K562 (cell line): ENCODE measurements at regions not wholly inside any gene's neighbourhood (a gene's known extent, or its start where the extent isn't known, plus 50 kb on each side); places are given as distances from the start of the nearest gene placed in this dataset.

Experiments used
- ATAC-seq: fragments of 200-7000 bp; cut with Tn5 transposase; 3 replicates; pipeline ENCODE4 v1.9.1; 2020; ENCODE audit warnings: moderate library complexity
- BruUV-seq: library from RNA; stranded (reverse); fragments of 400-500 nt; replicated peaks from 2 replicates; lab custom pipeline; 2021; lab: Mats Ljungman, UMichigan
- CTCF ChIA-PET: fragments of 300-600 bp; formaldehyde crosslinking; extraction: SDS; loops from one replicate; lab custom pipeline; 2021; ENCODE audit warnings: low intra/inter-chr PET ratio; lab: Yijun Ruan, JAX
- POLR2A ChIA-PET: fragments of 300-600, 350-650 bp; sonication (Branson Sonifier 250); formaldehyde crosslinking; extraction: SDS; loops from one replicate; lab custom pipeline; 2021; ENCODE audit warnings: antibody characterized with exemption, inconsistent platforms; lab: Yijun Ruan, JAX
- DNase-seq, 4 experiments: peaks; one replicate each; pipeline versions ENCODE4 v3.0.0 to v3.0.0-alpha.2; 2011 to 2018; ENCODE audit warnings: low spot score in 3 of 4, mixed read lengths in 3 of 4; ENCODE audit errors: extremely low read depth in 1 of 4
- FAIRE-seq: peaks from 2 replicates; lab custom pipeline; 2011; peaks lifted over from hg19 to GRCh38; lab: Jason Lieb, UNC
- H2AFZ ChIP-seq: 2 replicates; pipeline ENCODE4 v1.6.0; 2011; ENCODE audit warnings: low read depth, low read length, control low read depth, inconsistent platforms
- H3K27ac ChIP-seq: fragments of 200-600 bp; 3 replicates; pipeline ENCODE4 v1.8.0; 2011; ENCODE audit warnings: low read depth, mild to moderate bottlenecking, control low read depth, inconsistent platforms, low read length, moderate library complexity, mixed read lengths; ENCODE audit errors: extremely low read depth
- H3K27me3 ChIP-seq, 2 experiments: fragments of 300-600 bp in 1 of 2; 2 replicates in 1 of 2; 3 replicates in 1 of 2; pipeline versions ENCODE4 v1.6.0 to v1.8.0; 2011; ENCODE audit warnings: inconsistent platforms in 2 of 2, low read length in 2 of 2, mild to moderate bottlenecking in 1 of 2, mixed read lengths in 1 of 2, moderate library complexity in 1 of 2; ENCODE audit not compliant: control insufficient read depth in 2 of 2, insufficient read depth in 2 of 2
- H3K36me3 ChIP-seq: fragments of 300-600 bp; 3 replicates; pipeline ENCODE4 v1.8.0; 2011; ENCODE audit warnings: mild to moderate bottlenecking, low read length, inconsistent platforms; ENCODE audit not compliant: control insufficient read depth, insufficient read depth
- H3K4me1 ChIP-seq, 2 experiments: fragments of 200-600 bp in 1 of 2; replicated peaks in 1 of 2; 2 replicates in 1 of 2; 3 replicates in 1 of 2; pipeline versions ENCODE4 v1.5.1 to v1.8.0; 2011; ENCODE audit warnings: inconsistent platforms in 2 of 2, low read length in 2 of 2, mild to moderate bottlenecking in 1 of 2, mixed read lengths in 1 of 2, moderate library complexity in 1 of 2; ENCODE audit not compliant: control insufficient read depth in 2 of 2, insufficient read depth in 2 of 2
- H3K4me2 ChIP-seq: 2 replicates; pipeline ENCODE4 v1.6.1; 2011; ENCODE audit warnings: low read length, control low read depth, inconsistent platforms, mixed read lengths; ENCODE audit not compliant: insufficient read depth
- H3K4me3 ChIP-seq: fragments of 200-600 bp; sonication (generic), shearing (Covaris generic); 2 replicates; pipeline ENCODE4 v1.5.1; 2016; ENCODE audit warnings: control low read depth, inconsistent platforms
- H3K79me2 ChIP-seq: fragments of 200-600 bp; 3 replicates; pipeline ENCODE4 v1.8.0; 2011; ENCODE audit warnings: low read length, inconsistent platforms; ENCODE audit not compliant: control insufficient read depth, insufficient read depth
- H3K9ac ChIP-seq, 2 experiments: 2 replicates each; pipeline versions ENCODE4 v1.6.0 to v1.6.1; 2011; ENCODE audit warnings: low read depth in 2 of 2, low read length in 2 of 2, control low read depth in 1 of 2, inconsistent platforms in 1 of 2, mild to moderate bottlenecking in 1 of 2, mixed read lengths in 1 of 2; ENCODE audit not compliant: insufficient read depth in 1 of 2
- H3K9me1 ChIP-seq: one replicate; pipeline ENCODE4 v1.6.0; 2011; ENCODE audit warnings: inconsistent platforms, mild to moderate bottlenecking, low read length, moderate library complexity; ENCODE audit not compliant: control insufficient read depth, insufficient read depth
- H3K9me3 ChIP-seq: replicated peaks from 2 replicates; pipeline ENCODE4 v1.5.1; 2011; ENCODE audit warnings: low read depth, low read length, inconsistent platforms; ENCODE audit not compliant: control insufficient read depth, insufficient read depth
- H4K20me1 ChIP-seq: replicated peaks from 2 replicates; pipeline ENCODE4 v1.6.1; 2011; ENCODE audit warnings: low read length, inconsistent platforms, mixed read lengths; ENCODE audit not compliant: control insufficient read depth, insufficient read depth
- FOXA1 ChIP-seq: fragments of 450-650 bp; IDR thresholded peaks from 2 replicates; pipeline ENCODE4 v1.6.1; 2016; ENCODE audit warnings: mild to moderate bottlenecking, borderline replicate concordance
- FOXM1 ChIP-seq, 2 experiments: fragments of 450-650 bp in 1 of 2; sonication (generic) in 1 of 2; formaldehyde crosslinking in 1 of 2; IDR thresholded peaks; 2 replicates each; pipeline versions ENCODE4 v1.6.1 to v1.9.0; 2017 to 2022; ENCODE audit warnings: low read depth in 2 of 2, mild to moderate bottlenecking in 2 of 2, missing genetic modification reagents in 1 of 2, moderate library complexity in 1 of 2
- GATAD2B ChIP-seq: fragments of 450-650 bp; IDR thresholded peaks from 2 replicates; pipeline ENCODE4 v1.6.1; 2017; ENCODE audit warnings: mild to moderate bottlenecking, borderline replicate concordance
- GTF2E2 ChIP-seq: fragments of 200-800 bp; sonication (Bioruptor generic); IDR thresholded peaks from 2 replicates; pipeline ENCODE4 v1.6.1; 2016; ENCODE audit warnings: missing genetic modification characterization, missing compliant biosample characterization
- MEF2A ChIP-seq: IDR thresholded peaks from 2 replicates; pipeline ENCODE4 v1.6.1; 2011; ENCODE audit warnings: low read depth, mild to moderate bottlenecking, low read length, moderate library complexity; ENCODE audit not compliant: control insufficient read depth
- MIER1 ChIP-seq: fragments of 450-650 bp; IDR thresholded peaks from 2 replicates; pipeline ENCODE4 v1.6.1; 2016; ENCODE audit warnings: antibody characterized with exemption, mild to moderate bottlenecking, low read depth
- NCOA2 ChIP-seq, 2 experiments: fragments of 450-650 bp; IDR thresholded peaks; 2 replicates each; pipeline ENCODE4 v1.6.1; 2018; ENCODE audit warnings: mild to moderate bottlenecking in 2 of 2, moderate library complexity in 1 of 2; ENCODE audit not compliant: partially characterized antibody in 2 of 2
- RBM17 ChIP-seq: fragments of 200-400 bp; formaldehyde crosslinking; IDR thresholded peaks from 2 replicates; pipeline ENCODE4 v1.6.1; 2017; ENCODE audit warnings: low read depth, mild to moderate bottlenecking, low read length, borderline replicate concordance
- SMARCB1 ChIP-seq: IDR thresholded peaks from 2 replicates; pipeline ENCODE4 v1.6.1; 2011; ENCODE audit warnings: improper control_type of control experiment, low read depth; ENCODE audit not compliant: insufficient read length
- TFAM ChIP-seq: fragments of 250-450 bp; sonication (Bioruptor Pico); conservative IDR thresholded peaks from 2 replicates; pipeline ENCODE4 v1.5.0; 2021; ENCODE audit warnings: mild to moderate bottlenecking, moderate library complexity
- ZKSCAN1 ChIP-seq: fragments of 150-350 bp; IDR thresholded peaks from 2 replicates; pipeline ENCODE4 v1.6.1; 2016; ENCODE audit warnings: low read depth, low read length
- ZZZ3 ChIP-seq: fragments of 450-650 bp; IDR thresholded peaks from 2 replicates; pipeline ENCODE4 v1.6.1; 2016; ENCODE audit warnings: antibody characterized with exemption, mild to moderate bottlenecking, moderate library complexity
- WGBS: fragments of 100-300 bp; shearing (Covaris generic); methylation state at CpG from one replicate; pipeline ENCODE4 v1.1.6; 2016; ENCODE audit warnings: low coverage, mixed read lengths; ENCODE audit not compliant: insufficient coverage; ENCODE audit errors: missing lambda C conversion rate; 5-methylcytosine and 5-hydroxymethylcytosine counted together
- in situ Hi-C: fragments of 300-500 bp; cut with MboI; formaldehyde crosslinking; loops from 4 replicates; pipeline ENCODE4 v1.15.0; 2018; ENCODE audit warnings: inconsistent platforms, mixed read lengths
- intact Hi-C: fragments of 100-400 bp; cut with micrococcal nuclease; formaldehyde crosslinking; loops from 2 replicates; pipeline ENCODE4 v1.14.2; 2022
- TF ChIP-seq, protein P1 (sequence below): fragments of 250-450 bp; sonication (Bioruptor Pico); IDR thresholded peaks from 2 replicates; pipeline ENCODE4 v1.9.0; 2021; ENCODE audit warnings: mild to moderate bottlenecking

DNA sequence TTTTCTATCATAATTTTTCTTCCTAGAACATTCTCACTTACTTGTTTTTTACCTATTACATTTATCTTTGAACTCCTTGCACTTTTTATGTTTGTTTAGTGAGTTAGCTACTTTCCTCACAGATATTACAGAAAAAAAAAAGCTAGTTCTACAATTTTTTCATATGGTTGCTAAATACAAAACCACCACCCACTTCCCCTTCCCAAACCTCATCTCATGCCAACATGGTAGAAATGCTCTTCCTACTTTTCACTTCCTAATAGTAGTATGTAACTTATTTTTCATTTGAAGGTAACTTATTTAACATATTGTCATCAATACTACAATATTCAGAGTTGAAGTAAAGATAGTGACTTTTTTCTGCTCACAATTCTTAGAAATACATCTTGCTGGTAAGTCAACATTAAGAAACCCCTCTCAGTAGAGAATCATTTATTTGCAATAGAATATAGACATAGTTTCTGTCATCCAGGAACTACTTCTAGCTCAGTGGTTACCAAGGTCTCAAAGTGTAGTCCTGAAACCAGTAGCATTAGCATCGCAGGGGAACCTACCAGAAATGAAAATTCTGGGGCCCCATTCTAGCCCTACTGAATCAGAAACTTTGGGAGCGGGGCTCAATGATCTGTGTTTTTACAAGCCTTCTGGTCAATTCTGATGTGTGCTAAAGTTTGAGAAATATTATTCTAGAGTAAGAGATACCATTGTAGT is 1124.6 kb downstream of the DTWD2 start (continued):
- TF ChIP-seq FOXM1 (IDR thresholded peaks at IDR 0.05; ENCODE audit: low read depth) (no peak), FOXM1 (CRISPR knock-in tag; IDR thresholded peaks at IDR 0.05; ENCODE audit: low read depth) (no peak), GATAD2B (no peak), NCOA2 (IDR thresholded peaks at IDR 0.05; ENCODE audit: partially characterized antibody in 2 of 2) (no peak), TFAM (CRISPR knock-in tag) (no peak), RBM17 (no peak)
- TF ChIP-seq, protein P1, sequence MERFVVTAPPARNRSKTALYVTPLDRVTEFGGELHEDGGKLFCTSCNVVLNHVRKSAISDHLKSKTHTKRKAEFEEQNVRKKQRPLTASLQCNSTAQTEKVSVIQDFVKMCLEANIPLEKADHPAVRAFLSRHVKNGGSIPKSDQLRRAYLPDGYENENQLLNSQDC (CRISPR knock-in tag), result no peak

DNA sequence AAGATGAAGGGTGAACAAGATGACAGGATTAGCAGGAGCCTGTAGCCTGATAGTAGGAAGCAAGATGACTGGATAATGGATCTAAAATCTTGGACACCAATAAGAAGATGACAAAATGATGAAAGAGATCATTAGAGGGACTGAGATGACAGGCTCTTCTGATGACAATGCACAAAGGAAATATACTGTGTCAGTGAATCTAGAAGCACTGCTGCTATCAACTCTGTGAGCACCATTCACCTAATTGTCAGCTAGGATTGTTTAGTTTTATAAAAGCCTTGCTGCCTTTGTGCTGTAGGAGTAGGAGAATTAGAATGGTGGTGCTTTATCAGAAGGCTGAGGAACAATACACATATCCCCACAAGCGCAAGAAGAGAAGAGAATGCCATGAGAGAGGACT is 1127.8 kb downstream of the DTWD2 start:
- FAIRE-seq, result no peak
- H3K9me3 ChIP-seq, result no peaks in the 10 kb centered on the region
- H3K27me3 ChIP-seq, result no peaks in the 10 kb centered on the region
- no peaks in the 10 kb centered on the region for H3K9me1 ChIP-seq
- no peak overlapping the region for H3K4me2 ChIP-seq
- H3K9ac ChIP-seq, result no peak overlapping the region
- H3K36me3 ChIP-seq, result no peaks in the 10 kb centered on the region
- 0% methylated on average over 1 of the region's 1 CpG for WGBS
- intact Hi-C loops, result no loop called here
- POLR2A ChIA-PET, result no interaction called here
- no peaks in the 10 kb centered on the region for H3K79me2 ChIP-seq
- no peak overlapping the region for H3K4me3 ChIP-seq
- no peak overlapping the region for H3K27ac ChIP-seq
- H3K4me1 ChIP-seq, result no peaks in the 10 kb centered on the region
- ATAC-seq, result no peak
- no peaks in the 10 kb centered on the region for H4K20me1 ChIP-seq
- in situ Hi-C loops, result no loop called here
- TF ChIP-seq MEF2A, result no peak
- no peak for TF ChIP-seq FOXA1
- no peak for TF ChIP-seq TFAM (CRISPR knock-in tag)
- TF ChIP-seq ZKSCAN1, result no peak
- no peak for TF ChIP-seq ZZZ3
- TF ChIP-seq MIER1, result no peak
- TF ChIP-seq SMARCB1, result no peak
- no peak for TF ChIP-seq GTF2E2 (tag)
- no peak overlapping the region for H2AFZ ChIP-seq
- no TSS peak for BruUV-seq
- CTCF ChIA-PET, result no interaction called here
- no peak for DNase-seq
